IPS-15b (cell line): ENCODE measurements at regions not wholly inside any gene's neighbourhood (a gene's known extent, or its start where the extent isn't known, plus 50 kb on each side); places are given as distances from the start of the nearest gene placed in this dataset.

Experiments
- H3K27me3 ChIP-seq: one replicate; pipeline ENCODE4 v1.6.1; 2013; ENCODE audit warnings: low read length; ENCODE audit not compliant: control insufficient read depth, insufficient read depth
- H3K36me3 ChIP-seq: one replicate; pipeline ENCODE4 v1.6.1; 2013; ENCODE audit warnings: low read length; ENCODE audit not compliant: control insufficient read depth, insufficient read depth
- H3K4me1 ChIP-seq: one replicate; pipeline ENCODE4 v1.6.1; 2013; ENCODE audit warnings: mild to moderate bottlenecking, low read length; ENCODE audit not compliant: control insufficient read depth, insufficient read depth
- H3K4me3 ChIP-seq: one replicate; pipeline ENCODE4 v1.5.1; 2013; ENCODE audit warnings: low read depth, low read length
- H3K9ac ChIP-seq: one replicate; pipeline ENCODE4 v1.6.1; 2013; ENCODE audit warnings: low read depth, mild to moderate bottlenecking, low read length
- H3K9me3 ChIP-seq: one replicate; pipeline ENCODE4 v1.6.1; 2013; ENCODE audit warnings: mild to moderate bottlenecking, low read length; ENCODE audit not compliant: control insufficient read depth, insufficient read depth

- Histone ChIP-seq H3K4me3 (no peak overlapping the region), H3K27me3 (no peaks in the 10 kb centered on the region), H3K36me3 (no peaks in the 10 kb centered on the region), H3K4me1 (peaks cover 13% of the 10 kb centered on the region), H3K9me3 (no peaks in the 10 kb centered on the region), H3K9ac (no peak overlapping the region)
Measured at GRCh38 chr7:110388457-110388856, 702.5 kb upstream of the LRRN3 start.

DNA sequence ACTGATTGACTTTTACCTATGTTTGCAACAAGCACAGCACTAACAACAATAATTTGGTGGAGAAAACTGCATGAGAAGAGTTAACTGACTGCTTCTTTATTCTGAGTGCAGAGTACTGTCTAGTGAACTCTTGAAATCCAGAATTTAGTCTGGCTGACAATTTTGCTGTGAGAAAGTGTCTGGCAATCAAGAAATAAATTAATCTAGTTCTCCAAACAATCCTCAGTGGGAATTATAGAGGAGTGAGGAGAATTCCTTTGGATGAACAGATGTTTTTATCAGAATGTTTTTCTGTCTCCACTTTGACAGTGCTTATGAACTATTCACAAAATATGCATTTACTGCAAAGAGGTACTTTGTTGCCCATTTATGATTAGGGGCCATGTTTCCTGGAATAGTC lies 694.9 kb upstream of the LRRN3 start:
- Histone ChIP-seq H3K27me3 (no peaks in the 10 kb centered on the region), H3K4me1 (no peaks in the 10 kb centered on the region), H3K36me3 (no peaks in the 10 kb centered on the region), H3K9me3 (no peaks in the 10 kb centered on the region), H3K9ac (no peak overlapping the region), H3K4me3 (no peak overlapping the region)

GRCh38 chr7:110397927-110398660 lies 692.8 kb upstream of the LRRN3 start:
- H3K36me3 ChIP-seq = no peaks in the 10 kb centered on the region
- no peak overlapping the region for H3K9ac ChIP-seq
- no peaks in the 10 kb centered on the region for H3K4me1 ChIP-seq
- no peak overlapping the region for H3K4me3 ChIP-seq
- H3K27me3 ChIP-seq = no peaks in the 10 kb centered on the region
- H3K9me3 ChIP-seq = no peaks in the 10 kb centered on the region

DNA sequence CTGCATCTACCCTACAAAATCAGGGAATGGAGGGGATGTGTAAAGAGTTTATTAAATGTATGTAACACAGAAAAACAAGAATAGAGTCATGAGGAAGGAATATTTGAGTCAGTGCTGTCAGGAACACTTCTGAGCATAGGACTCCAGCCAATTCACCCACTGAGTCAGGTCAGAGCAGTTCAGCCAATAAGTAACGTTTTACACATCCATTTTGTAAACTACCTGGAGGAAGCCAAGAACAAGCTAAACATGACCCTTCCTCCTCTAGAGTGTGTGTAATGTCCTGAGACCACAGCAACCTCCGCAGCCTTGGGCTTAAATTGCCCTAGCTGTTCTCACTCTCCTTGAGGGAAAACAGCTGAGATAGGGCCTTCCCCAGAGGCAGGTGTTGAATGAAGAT lies 691.5 kb upstream of the LRRN3 start:
- Histone ChIP-seq H3K4me1 (no peaks in the 10 kb centered on the region), H3K9ac (no peak overlapping the region), H3K9me3 (no peaks in the 10 kb centered on the region), H3K27me3 (no peaks in the 10 kb centered on the region), H3K4me3 (no peak overlapping the region), H3K36me3 (no peaks in the 10 kb centered on the region)

DNA sequence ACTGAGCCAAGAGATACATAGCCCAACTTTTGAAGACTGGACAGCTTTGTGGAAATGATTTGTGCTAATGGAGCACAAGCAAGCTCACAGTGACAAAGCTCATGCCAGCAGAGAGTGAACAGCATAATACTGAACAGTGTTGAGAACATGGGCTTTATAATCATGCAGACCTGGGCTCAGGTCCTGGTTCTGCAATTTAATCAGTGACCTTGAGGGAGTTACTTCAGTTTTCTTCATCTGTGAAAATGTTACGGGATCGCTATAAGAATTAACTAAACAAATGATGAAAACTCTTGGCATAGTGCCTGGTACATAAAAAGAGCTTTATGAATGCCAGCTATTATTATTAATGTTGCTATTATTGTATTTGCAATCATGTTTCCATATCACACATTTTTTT lies 690.5 kb upstream of the LRRN3 start:
- no peaks in the 10 kb centered on the region for H3K4me1 ChIP-seq
- H3K27me3 ChIP-seq = no peaks in the 10 kb centered on the region
- no peak overlapping the region for H3K4me3 ChIP-seq
- no peaks in the 10 kb centered on the region for H3K9me3 ChIP-seq
- H3K9ac ChIP-seq = no peak overlapping the region
- no peaks in the 10 kb centered on the region for H3K36me3 ChIP-seq

- Histone ChIP-seq H3K4me3 (no peak overlapping the region), H3K9me3 (no peaks in the 10 kb centered on the region), H3K4me1 (no peaks in the 10 kb centered on the region), H3K9ac (no peak overlapping the region), H3K36me3 (no peaks in the 10 kb centered on the region), H3K27me3 (no peaks in the 10 kb centered on the region)
Measured at GRCh38 chr7:110407242-110407641, 683.7 kb upstream of the LRRN3 start.

- no peak overlapping the region for H3K4me3 ChIP-seq
- no peaks in the 10 kb centered on the region for H3K27me3 ChIP-seq
- H3K9me3 ChIP-seq = no peaks in the 10 kb centered on the region
- no peaks in the 10 kb centered on the region for H3K36me3 ChIP-seq
- no peak overlapping the region for H3K9ac ChIP-seq
- H3K4me1 ChIP-seq = no peaks in the 10 kb centered on the region
Measured at GRCh38 chr7:110407706-110408105, 683.2 kb upstream of the LRRN3 start.

GRCh38 chr7:110412614-110413013 lies 678.3 kb upstream of the LRRN3 start:
- H3K36me3 ChIP-seq = no peaks in the 10 kb centered on the region
- H3K27me3 ChIP-seq = no peaks in the 10 kb centered on the region
- no peak overlapping the region for H3K4me3 ChIP-seq
- no peaks in the 10 kb centered on the region for H3K4me1 ChIP-seq
- no peak overlapping the region for H3K9ac ChIP-seq
- H3K9me3 ChIP-seq = no peaks in the 10 kb centered on the region

DNA sequence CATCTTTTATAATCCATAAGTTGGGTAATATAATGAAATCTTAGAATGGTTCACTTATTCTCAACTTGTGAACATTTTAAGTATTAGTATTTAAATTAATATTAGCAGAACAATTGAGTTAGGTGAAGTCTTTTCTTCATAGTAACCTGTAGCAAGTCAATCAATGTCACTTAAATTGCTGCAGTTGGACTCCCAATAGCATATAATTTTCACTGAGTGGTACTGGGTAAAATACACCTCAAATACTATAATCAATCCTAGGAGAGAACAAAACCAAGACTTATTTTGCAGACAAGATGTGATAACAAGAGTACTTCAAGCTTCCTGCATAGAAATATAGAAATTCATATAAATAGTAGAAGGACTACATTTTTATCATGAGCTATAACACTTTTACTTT lies 677.9 kb upstream of the LRRN3 start:
- Histone ChIP-seq H3K36me3 (no peaks in the 10 kb centered on the region), H3K9me3 (no peaks in the 10 kb centered on the region), H3K9ac (no peak overlapping the region), H3K4me3 (no peak overlapping the region), H3K4me1 (no peaks in the 10 kb centered on the region), H3K27me3 (no peaks in the 10 kb centered on the region)

DNA sequence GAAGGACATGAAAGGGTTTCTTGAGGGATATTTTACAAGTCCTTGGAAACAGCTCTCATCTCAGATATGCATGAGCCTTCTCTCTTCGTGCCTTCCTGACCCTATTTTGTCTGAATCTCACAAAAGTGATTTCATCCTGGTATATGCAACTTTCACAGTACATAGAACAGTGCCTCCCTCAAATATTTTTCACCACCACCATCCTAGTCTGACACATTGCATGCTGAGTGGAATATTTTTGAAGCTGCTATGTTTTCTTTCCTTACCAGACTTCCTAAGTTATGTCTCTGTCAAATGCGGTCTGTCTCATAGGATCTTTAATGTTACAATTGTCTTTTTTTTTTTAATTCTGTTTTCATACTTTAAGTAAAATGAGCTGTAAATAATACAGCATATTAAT lies 673.3 kb upstream of the LRRN3 start:
- no peaks in the 10 kb centered on the region for H3K4me1 ChIP-seq
- H3K27me3 ChIP-seq = no peaks in the 10 kb centered on the region
- H3K4me3 ChIP-seq = no peak overlapping the region
- H3K36me3 ChIP-seq = no peaks in the 10 kb centered on the region
- H3K9me3 ChIP-seq = no peaks in the 10 kb centered on the region
- no peak overlapping the region for H3K9ac ChIP-seq

- Histone ChIP-seq H3K36me3 (no peaks in the 10 kb centered on the region), H3K4me1 (no peaks in the 10 kb centered on the region), H3K4me3 (no peak overlapping the region), H3K9me3 (no peaks in the 10 kb centered on the region), H3K27me3 (no peaks in the 10 kb centered on the region), H3K9ac (no peak overlapping the region)
Measured at GRCh38 chr7:110418659-110419280, 672.2 kb upstream of the LRRN3 start.

GRCh38 chr7:110420788-110421187 lies 670.1 kb upstream of the LRRN3 start:
- H3K36me3 ChIP-seq = no peaks in the 10 kb centered on the region
- H3K4me3 ChIP-seq = no peak overlapping the region
- no peaks in the 10 kb centered on the region for H3K4me1 ChIP-seq
- no peak overlapping the region for H3K9ac ChIP-seq
- no peaks in the 10 kb centered on the region for H3K27me3 ChIP-seq
- no peaks in the 10 kb centered on the region for H3K9me3 ChIP-seq
